NCI-H1694 (cell line): ENCODE measurements at regions not wholly inside any gene's neighbourhood (a gene's known extent, or its start where the extent isn't known, plus 50 kb on each side); places are given as distances from the start of the nearest gene placed in this dataset.
"Not testable (repeated sequence)": the region's sequence is repeated elsewhere in the genome, so short reads cannot be mapped to it uniquely, and the experiment has no call there.

Source experiments
- DNase-seq: peaks from one replicate; lab custom pipeline; 2025; lab: John Stamatoyannopoulos, UW

DNA sequence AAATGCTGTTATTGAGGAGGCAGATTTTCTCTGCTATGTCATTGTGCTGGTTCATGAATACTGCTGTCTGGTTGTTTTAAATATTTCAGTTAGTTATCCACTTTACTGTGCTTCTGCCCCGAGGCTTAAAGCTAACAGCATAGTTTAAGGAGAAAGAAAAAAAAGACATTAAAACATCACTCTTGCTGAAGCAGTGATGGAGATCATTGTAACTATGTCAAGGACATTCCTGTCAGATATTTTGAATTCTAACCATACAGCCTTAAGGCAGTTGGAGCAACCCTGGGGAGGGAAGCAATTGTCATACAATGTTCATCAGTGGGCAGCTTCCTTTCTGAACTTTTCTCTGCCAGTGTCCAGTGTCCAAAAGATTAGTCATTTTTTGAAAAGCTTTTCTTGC is 199.0 kb upstream of the DDX53 start:
- no peak for DNase-seq

DNA sequence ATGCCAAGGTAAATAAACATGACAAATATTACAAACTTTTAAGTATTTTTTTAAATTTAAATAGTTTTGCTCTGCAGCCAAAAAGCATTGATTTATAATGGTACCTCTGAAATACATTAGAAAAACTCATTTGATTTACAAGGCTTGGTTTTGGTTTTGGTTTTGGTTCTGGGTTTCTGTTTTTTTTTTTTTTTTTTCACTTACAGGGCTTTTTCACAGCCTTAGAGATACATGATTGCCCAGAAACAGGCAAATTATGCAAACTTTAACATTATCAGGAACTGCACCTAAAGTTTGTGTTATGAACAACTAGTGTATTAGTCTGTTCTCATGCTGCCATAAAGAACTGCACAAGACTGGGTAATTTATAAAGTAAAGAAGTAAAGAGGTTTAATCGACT is 196.4 kb upstream of the DDX53 start:
- no peak for DNase-seq

DNA sequence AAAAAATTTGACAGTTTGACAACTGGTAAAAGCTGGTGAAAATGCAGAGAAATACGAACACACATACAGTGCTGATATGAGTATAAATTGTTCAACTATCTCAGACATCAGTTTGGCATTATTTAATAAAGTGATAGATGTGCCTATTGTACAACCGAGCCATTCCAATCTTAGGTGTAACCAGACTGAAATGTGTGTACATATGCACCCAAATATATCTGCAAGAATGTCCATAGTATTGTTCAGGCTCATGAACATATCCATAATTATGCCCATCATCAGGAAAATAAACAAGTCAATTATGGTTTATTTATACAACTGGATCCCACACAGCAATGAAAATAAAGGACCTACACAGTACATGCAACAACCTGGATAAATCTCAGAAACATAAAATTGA is 188.9 kb upstream of the DDX53 start:
- DNase-seq = no peak

DNA sequence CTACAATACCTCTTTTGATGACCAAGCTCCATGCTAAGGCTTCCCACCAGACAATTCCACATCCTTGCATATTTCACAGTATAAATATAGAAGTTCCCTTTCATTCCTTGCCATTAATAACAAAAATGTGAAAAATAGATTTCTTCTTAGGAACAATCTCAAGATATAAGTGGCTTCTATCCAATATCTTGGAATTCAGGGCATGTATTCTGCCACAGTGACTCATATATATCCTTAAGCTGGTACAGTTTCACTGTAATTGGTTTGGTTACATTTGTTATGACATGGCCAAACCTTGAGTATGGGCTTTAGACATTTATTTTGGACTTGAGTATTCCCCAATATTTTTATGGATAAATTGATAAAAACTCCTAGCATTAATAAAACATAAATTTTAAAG is 181.7 kb upstream of the DDX53 start:
- DNase-seq = no peak

DNA sequence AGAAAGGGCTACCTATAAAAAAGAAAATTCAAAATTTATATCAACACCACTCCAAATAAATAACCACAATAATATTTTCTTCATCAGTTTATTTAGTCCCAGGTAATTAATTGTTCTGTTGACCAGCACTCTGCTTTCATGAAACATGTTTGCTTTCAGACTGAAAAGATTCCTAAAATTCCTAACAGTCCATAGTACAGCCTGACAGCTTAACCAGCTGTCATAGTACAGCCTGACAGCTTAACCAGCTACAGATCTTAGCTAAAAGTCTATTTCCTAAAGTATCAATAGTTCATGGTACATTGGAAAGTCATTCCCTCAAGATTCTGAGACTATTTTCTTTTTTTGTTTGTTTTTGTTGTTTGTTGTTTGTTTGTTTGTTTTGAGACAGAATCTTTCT is 144.1 kb upstream of the DDX53 start:
- no peak for DNase-seq

DNA sequence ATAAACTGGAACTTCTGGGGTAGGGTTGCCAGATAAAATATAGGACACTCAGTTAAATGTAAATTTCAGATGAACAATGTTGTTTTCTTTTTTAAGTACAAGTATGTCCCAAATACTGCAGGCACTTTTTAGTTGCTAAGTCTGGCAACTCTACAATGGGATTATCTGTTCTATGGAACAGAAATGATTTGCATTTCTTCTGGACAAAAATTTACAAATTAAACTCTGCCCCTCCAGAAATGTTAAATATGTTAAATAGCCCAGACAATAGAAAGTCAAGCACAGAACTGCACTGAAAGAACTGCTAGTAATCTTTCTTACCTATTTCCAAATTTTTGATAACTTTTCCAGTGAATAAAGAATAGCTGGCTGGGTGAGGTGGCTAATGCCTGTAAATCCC is 140.1 kb upstream of the DDX53 start:
- no peak for DNase-seq

DNA sequence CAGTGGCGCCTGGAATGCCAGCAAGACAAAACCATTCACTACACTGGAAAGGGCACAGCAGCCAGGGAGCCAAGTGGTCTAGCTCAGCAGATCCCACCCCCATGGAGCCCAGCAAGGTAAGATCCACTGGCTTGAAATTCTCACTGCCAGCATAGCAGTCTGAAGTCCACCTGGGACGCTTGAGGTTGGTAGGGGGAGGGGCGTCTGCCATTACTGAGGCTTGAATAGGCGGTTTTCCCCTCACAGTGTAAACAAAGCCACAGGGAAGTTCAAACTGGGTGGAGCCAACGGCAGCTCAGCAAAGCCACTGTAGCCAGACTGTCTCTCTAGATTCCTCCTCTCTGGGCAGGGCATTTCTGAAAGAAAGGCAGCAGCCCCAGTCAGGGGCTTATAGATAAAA is 133.0 kb upstream of the DDX53 start:
- not testable (repeated sequence) for DNase-seq

DNA sequence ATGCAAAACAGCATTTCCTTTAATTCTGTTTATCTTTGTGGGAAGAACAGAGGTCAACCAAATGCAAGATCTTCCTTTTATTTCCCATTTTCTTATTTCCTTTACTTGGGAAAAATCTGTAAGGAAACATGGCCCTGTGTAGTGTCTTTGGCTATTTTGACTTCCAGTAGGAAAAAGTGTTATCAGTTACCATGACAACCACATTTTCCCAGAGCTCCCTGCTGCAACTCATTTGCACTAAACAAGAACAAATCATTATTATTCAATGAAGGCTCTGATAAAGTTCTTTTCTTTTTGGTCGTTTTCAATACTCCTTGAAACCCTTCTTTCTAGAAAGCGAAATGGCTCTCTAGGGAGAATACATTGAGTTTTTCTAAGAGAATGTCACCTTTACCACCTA is 117.2 kb upstream of the DDX53 start:
- no peak for DNase-seq

DNA sequence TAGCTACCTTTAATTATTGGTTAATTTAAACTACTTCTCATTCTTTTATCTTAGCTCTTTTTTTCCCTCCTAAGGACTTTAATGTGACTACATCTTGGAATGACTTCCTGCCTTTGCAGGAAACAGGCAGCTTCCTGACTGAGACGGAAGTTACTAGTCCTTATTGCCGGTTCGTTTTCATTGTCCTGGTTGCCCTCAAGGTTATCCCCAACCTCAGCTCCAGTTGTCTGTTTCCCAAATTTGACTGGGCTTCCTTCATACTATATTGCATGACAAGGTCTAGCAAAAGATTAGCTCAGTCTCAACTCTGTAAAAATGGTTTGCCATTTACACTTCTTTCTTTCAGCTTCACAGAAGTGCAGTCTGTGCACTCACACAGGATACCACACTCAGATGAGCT is 109.9 kb upstream of the DDX53 start:
- no peak for DNase-seq

DNA sequence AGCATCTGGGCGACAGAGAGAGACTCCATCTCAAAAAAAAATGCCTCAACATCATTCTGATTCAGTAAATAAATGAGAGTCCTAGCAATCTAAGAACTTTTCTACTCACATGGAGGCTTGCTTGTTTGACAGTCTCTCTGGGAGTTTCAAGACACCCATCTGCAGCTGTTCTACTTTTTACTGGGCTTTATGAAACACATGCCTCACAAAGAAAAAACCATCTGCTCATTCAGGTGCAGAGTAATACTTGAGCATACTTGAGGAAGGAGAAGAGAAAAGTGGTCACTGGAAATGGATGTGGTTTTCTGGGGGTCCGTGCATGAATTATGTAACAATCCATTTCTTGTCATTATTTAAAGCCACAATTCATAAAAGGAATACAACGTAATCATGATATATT is 87.1 kb upstream of the DDX53 start:
- no peak for DNase-seq

DNA sequence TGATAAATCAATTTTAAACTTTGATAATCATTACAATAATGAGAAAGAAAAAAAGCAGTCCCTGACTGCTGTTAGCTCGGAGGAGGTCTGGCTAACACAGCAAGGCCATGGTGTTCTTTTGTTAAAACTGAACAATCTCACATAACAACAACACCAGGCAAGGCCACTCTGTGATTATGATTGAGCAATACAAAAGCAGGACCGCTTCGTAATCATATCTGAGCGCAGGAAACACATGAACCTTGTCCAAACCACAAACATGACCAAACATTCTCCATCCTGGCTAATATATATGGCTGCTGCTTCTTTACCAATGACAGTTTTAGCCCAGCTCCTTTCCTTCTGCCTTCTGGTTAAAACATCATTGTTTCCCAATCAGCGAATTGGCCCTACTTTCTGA is 76.8 kb upstream of the DDX53 start:
- DNase-seq = no peak

DNA sequence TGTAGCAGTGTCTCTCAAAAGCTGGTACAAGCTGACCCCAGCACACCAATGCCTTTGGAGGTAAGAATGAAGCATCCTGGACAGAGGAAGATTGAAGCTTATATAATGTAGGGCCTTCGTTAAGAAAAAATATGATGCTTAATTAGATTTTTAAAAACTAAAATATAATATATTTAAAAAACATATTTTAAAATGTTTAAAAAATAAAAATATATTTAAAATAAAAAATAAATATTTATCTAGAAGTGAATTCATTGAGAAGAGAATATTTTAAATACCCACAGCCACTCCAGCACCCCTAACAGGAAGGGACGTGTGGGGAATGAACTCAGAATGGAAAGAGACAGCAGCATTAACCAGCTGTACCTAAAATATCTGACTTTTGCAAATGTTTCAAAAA is 65.1 kb upstream of the DDX53 start:
- no peak for DNase-seq

DNA sequence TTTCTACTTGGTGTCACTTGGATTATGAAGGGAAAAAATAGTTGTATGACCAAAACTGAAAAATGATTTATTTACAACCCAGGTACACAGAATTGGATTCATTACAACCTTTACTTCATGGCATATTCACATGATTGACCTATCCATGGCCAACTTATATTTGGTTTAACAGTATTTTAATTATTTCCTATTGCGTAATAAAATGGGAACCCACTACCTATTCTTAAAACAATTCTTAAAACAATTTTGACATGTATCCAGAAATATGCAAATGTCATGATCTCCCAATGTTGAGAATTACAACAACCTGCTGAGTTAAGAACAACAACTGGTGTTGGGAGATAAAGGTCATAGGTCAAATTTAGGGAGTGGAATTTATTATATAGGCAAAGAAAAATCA is 54.8 kb upstream of the DDX53 start:
- no peak for DNase-seq
